Hippocampal formation (tissue), 2 donors: ENCODE measurements at regions not wholly inside any gene's neighbourhood (a gene's known extent, or its start where the extent isn't known, plus 50 kb on each side); places are given as distances from the start of the nearest gene placed in this dataset.

Experiments used
- DNase-seq, 2 donors: peaks; one replicate each; lab custom pipeline; 2025; lab: John Stamatoyannopoulos, UW

DNA sequence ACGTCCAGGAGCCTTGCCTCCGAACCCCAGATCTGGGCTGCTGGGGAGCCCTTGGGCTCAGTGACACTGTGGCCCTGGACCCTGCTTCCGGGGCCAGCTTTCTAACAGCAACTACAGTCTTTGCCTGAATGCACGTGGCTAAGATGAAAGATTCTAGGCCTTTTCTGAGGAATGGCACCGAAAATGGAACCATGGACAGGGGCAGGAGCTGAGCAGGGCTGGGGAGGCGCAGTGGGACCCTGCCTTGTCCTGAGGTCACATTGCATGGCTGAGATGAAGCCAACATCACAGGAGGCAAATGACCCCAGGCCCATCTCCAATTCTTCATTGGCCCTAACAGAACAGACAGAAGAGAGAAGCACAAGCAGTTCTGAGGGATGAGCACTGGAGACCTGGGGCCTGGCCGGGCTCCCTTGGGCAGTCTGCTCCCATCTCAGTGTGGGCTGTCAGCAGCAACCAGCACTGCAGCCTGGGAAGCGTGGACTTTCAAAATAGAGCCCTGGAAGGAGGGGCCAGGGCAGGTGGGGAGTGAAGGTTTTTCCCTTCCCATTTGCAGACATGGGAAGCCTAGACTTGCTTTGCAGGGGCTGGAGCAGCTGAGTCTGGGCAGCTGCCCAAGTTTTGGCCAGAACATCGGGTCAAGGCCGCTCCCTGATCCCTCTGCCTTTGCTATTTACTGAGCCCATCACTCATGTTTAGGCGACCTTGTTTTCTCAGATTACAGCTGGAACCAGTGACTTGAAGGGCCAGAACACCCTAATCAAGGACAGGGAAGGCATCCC lies 114.4 kb upstream of the TCERG1L start:
- no peak for DNase-seq

DNA sequence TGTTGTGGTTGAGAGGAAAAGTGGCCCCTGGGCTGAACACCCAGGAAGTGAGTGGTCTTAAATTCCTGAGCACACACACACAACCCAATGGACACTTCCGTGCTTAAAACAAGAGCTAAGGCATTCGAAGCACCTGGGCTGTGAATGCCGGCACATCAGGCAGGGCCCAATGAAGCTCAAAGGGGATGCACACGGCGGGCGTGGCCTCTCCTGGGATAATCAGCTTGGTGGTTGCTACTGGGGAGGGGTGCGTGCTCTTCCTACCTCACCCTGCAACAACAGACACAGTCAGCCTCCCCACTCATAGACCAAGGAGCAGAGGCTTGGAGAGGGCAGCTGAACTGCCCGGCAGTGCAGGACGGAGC lies 115.0 kb upstream of the TCERG1L start:
- DNase-seq: no peak

GRCh38 chr10:131427281-131427680 lies 115.8 kb upstream of the TCERG1L start:
- no peak for DNase-seq

- DNase-seq: no peak
Measured at GRCh38 chr10:131427901-131428300, 116.4 kb upstream of the TCERG1L start.

DNA sequence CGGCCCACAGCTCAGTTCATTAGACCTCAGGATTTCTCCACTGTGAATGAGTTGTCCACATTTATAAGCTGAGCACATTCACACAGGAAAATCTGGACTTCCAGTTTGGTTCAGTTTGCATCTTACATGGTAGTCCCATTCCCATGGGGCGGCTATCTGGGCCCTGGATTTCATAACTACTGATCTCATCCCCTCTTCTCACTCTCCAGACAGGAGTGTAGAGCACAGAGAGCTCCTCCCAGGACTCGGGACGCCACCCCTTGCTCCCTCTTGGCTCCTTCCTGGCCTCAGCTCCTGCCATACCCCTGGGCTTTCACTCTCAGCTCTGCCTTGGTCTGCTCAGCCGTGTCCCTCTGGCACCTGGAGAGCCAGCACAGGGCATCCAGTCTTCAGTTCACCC lies 117.6 kb upstream of the TCERG1L start:
- no peak for DNase-seq

- no peak for DNase-seq
Measured at GRCh38 chr10:131429942-131430341, 118.4 kb upstream of the TCERG1L start.

GRCh38 chr10:131430716-131431412 lies 119.3 kb upstream of the TCERG1L start:
- DNase-seq: no peak

DNA sequence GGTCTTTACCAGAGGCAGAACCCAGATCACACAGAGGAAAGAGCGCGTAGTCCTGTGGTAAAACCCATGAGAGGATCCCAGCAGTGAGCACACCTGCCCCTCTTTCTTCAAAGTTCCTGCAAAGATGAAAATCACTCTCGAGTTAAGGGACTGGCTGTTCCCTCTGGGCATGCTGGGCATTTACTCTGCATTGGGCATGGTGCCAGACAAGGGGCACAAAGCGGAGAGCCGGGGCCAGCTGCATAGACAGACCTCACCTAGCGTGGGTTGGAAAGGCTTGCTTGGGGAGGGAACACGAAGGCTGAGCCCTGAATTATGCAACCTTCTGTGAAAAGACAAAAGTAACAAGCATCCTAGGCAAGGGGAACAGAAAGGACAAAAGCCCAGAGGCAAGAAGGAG lies 120.0 kb upstream of the TCERG1L start:
- no peak for DNase-seq

DNA sequence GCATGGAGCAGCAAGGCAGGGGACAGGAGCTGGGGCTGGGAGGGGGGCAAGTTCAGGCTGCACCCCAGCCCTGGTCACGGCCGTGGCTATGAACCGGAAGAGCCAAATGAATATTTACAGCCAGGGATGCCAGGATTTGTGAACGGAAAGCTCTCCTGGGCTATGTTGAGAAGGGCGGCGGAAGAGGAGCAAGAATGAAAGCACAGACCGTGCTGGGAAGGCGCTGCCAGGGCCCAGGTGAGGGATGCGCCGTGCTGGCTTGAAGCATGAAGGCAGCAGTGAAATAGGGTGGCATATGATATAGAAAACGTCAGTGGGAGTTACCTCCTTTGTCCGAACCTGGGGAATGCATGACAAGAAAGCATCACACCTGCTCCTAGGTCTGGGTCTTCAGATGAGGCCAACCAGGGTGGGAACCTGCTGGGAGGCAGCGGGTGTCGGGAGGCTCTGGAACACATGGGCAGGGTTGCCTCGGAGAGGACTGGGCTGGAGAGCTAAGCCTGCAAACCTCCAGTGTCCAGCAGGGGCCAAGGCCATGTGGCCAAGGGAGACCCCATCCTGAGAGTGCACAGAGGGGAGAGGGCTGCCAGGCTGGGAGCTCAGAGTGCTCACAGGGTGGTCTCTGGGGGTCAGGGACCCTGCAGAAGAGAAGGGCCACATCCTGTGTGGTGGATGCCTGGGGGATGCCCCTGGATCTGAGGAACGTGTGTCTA lies 120.6 kb upstream of the TCERG1L start:
- no peak for DNase-seq

DNA sequence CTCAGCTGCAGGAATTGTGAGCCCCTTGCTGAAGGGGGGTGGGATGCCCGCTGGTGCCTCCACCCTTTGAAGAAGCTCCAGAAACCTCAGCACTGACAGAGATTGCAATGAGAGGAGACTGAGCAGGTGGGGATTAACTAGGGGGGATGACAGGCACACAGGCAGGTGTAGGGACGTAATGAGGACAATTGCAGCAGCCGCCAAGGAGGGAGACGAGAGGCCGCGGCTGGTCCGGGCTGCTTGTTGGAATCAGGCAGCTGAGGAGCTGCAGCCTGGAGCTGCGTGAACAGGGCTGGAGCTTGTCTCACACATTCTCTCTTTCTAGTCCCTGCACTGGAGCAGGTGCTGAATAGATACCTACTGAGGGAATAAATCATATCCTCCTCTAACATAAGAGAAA lies 122.0 kb upstream of the TCERG1L start:
- DNase-seq: no peak

DNA sequence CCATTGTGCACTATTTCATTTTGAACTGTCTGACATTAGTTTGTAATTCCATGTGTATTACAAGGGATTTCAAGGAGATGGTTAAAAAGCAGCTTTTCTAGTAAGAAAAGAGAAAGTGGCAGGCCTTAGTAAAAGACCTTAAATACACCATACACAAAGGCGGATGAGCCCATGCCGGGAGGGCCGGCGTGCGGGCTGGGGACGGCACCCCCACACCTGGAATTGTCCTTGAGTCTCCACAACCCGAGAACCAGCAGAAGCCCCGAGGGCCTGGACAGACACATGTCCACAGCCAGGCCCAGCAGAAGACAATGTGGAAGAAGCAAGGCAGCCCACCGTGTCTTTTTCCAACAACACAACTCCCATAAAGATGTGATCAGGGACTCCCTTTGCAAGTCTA lies 123.7 kb upstream of the TCERG1L start:
- DNase-seq: no peak

DNA sequence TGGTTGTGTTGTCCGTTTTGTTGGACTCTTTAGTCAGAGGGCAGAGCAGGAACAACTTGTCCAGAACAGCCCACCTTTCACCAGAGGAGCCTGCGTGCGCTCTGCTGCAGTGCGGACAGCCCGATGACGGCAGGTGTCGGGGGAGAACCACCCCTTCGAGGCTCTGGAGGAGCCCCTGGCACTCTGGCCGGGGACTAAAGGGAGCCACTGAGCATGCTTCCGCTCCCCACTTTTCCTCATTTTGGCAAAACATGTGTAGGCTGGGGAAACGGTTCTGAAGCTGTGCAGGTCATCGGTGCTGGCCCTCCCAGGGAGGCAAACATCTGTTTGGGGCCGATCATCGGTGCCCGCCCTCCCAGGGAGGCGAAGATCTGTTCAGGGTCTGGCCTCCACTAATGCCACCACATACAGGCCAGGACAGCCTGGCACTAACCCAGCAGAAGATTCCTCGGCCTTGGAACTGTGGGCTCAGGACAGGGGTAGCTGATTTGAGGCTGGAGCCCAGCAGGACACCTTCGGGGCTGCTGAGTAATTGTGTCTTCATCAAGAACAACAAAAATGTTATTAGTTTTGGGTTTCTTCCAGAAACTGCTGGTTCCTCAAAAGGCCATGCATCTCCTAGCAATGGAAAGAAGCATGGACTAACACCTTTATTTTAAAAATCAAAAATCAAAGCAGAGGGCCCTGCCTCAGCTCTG lies 124.4 kb upstream of the TCERG1L start:
- no peak for DNase-seq

- peak in 1 of 2 donors; percentile 42 for DNase-seq
Measured at GRCh38 chr10:131436458-131436857, 124.9 kb upstream of the TCERG1L start.

GRCh38 chr10:131437556-131438475 lies 126.3 kb upstream of the TCERG1L start:
- peak in 1 of 2 donors; percentile 12 for DNase-seq

DNA sequence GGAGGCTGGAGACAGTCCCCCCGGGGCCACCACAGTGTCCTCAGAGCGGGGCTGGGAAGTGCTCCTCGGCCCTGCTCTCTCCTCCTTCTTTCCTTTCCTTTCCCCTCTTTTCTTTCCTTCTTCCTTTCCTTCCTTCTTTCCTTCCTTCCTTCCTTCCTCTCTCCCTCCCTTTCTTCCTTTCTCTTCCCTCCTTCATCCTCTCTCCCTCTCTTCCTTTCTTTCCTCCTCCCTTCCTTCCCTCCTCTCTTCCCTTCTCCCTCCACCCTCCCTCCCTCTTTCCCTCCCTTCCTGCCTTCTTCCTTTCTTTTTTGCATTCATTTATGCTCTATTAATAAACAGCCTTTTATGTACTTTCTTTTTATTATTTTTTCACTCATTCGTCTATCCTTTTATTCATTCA lies 127.1 kb upstream of the TCERG1L start:
- DNase-seq: no peak

GRCh38 chr10:131439705-131440104 lies 128.2 kb upstream of the TCERG1L start:
- DNase-seq: no peak

- DNase-seq: no peak
Measured at GRCh38 chr10:131440405-131441360, 129.2 kb upstream of the TCERG1L start.

- DNase-seq: no peak
Measured at GRCh38 chr10:131442271-131442670, 130.8 kb upstream of the TCERG1L start.

- no peak for DNase-seq
Measured at GRCh38 chr10:131444286-131444685, 132.8 kb upstream of the TCERG1L start.

DNA sequence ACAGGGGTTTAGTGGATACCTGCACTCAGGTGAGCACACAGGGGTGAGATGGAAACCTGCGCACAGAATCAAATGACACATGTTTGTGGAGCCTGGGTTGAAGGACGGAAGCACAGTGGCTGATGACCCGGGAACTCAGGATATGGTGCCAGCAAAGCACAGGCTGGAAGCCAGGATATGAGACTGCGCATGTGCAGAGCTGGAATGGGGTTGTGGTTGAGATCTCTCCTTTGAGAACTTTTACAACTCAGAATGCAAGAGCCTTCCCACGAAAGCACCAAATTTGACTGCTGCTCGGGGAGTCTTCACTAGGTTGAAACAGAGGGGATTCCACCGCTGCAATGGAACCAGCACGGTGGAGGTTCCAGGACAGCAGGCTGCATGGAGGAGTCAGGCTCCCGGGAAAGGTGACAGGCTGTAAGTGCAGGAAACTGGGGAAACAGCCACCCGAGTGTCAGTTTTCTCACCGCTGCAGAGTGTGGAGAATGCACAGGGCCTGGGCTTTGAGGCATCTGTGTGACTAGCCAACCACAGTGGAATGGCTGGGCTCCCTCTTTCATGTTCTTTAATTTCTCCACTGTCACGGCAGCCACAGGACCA lies 133.4 kb upstream of the TCERG1L start:
- no peak for DNase-seq
